ENCODE measurements at regions not wholly inside any gene's neighbourhood (a gene's known extent, or its start where the extent isn't known, plus 50 kb on each side); places are given as distances from the start of the nearest gene placed in this dataset.

GRCh38 chr2:67204349-67204748, 192.8 kb upstream of the ETAA1 start:
- TF ChIP-seq CREB1 (IDR thresholded peaks at IDR 0.05; ENCODE audit: low read depth) (no peak), NFIC (IDR thresholded peaks at IDR 0.05) (no peak)

DNA sequence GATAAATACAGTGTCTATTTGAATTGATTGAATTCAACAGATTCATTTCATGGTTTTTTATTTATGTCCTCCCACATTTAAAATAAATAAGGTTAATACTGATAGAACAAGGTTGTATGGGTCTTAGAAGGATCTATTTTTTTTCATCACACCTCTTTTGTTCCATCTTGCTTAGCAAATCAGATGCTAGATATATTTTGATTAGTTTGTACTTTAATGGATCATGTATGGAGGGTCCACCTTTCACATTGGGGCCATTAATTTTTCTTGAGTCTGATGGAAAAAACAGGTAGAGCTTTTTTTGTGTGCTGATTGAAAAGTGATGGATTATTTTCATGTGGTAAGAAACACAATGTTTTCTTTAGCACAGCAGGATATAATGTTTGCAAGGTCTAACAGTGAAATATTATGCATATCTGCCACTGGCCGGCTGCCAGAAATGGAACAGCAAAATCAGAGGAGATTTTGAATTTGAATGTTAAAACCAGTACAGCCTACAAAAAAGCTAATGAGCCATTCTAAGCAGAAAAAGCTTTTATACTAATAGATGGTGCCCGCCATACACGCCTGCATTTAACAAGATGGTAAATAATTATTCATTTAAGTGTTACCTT, 188.1 kb upstream of the ETAA1 start:
- TF ChIP-seq YY1 (IDR thresholded peaks at IDR 0.05; ENCODE audit: low read depth) (no peak), TEAD4 (IDR thresholded peaks at IDR 0.05) (peak; percentile 16; the same call in 1 of the 2 replicates), EGR1 (IDR thresholded peaks at IDR 0.05) (no peak), TCF12 (IDR thresholded peaks at IDR 0.05; ENCODE audit: low read depth) (no peak), REST (IDR thresholded peaks at IDR 0.05; ENCODE audit: low read depth) (no peak), NFIC (IDR thresholded peaks at IDR 0.05) (peak; percentile 64)

DNA sequence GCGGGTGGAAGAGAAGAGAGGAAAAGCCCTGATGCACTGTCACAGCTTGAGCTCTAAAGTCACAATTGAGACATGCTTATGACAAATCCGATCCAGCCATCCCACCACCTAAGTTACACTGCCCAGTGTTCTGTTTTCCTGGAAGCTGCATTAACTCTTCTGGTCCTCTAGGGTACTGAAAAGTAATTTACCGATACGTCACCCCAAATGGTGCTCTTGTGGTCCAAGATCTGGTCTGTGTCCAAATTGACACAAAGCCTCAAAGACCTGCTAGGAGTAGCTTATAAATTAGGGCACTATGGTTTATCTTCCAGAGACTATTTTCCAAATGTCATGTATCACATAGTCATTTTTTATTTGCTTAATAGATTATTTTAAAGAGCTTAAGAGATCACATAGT, 186.7 kb upstream of the ETAA1 start:
- TF ChIP-seq FOXM1 (IDR thresholded peaks at IDR 0.05; ENCODE audit: borderline replicate concordance, low read depth): no peak
- TF ChIP-seq TCF12 (IDR thresholded peaks at IDR 0.05; ENCODE audit: low read depth): no peak
- TF ChIP-seq EGR1 (IDR thresholded peaks at IDR 0.05): no peak

GRCh38 chr2:67212203-67212602, 184.9 kb upstream of the ETAA1 start:
- no peak for TF ChIP-seq ZBTB7A (IDR thresholded peaks at IDR 0.05; ENCODE audit: low read depth)
- no peak for TF ChIP-seq CREB1 (IDR thresholded peaks at IDR 0.05; ENCODE audit: low read depth)

DNA sequence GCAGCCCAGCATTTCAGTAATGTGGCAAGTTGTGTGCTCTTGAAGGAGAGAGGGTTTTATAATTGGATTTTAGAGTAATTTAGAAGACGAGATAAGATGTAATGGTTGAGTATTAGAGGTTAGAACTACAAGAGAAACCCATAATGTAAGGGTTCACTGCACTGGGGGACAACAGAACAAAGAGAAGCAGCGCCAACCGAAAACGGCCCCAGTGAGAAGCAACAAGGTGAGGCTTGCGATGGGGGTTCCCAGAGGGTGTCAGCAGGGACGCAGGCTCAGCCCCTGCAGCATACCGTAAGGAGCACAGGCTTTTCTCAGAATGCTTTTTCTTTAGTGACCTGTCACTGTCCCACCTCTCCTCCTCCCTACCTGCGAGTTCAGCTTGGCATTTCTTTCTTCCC, 183.9 kb upstream of the ETAA1 start:
- TF ChIP-seq CEBPB (IDR thresholded peaks at IDR 0.05): no peak
- TF ChIP-seq TAF1 (IDR thresholded peaks at IDR 0.05; ENCODE audit: low read depth): no peak
- TF ChIP-seq FOXM1 (IDR thresholded peaks at IDR 0.05; ENCODE audit: borderline replicate concordance, low read depth): no peak
- no peak for TF ChIP-seq EGR1 (IDR thresholded peaks at IDR 0.05)
- TF ChIP-seq CREB1 (IDR thresholded peaks at IDR 0.05; ENCODE audit: low read depth): no peak
- TF ChIP-seq ZBTB7A (IDR thresholded peaks at IDR 0.05; ENCODE audit: low read depth): no peak
- TF ChIP-seq TEAD4 (IDR thresholded peaks at IDR 0.05): no peak
- no peak for TF ChIP-seq EP300 (IDR thresholded peaks at IDR 0.05; ENCODE audit: borderline replicate concordance)
- TF ChIP-seq REST (IDR thresholded peaks at IDR 0.05; ENCODE audit: low read depth): no peak
- no peak for TF ChIP-seq YY1 (IDR thresholded peaks at IDR 0.05; ENCODE audit: low read depth)
- TF ChIP-seq, protein P1, sequence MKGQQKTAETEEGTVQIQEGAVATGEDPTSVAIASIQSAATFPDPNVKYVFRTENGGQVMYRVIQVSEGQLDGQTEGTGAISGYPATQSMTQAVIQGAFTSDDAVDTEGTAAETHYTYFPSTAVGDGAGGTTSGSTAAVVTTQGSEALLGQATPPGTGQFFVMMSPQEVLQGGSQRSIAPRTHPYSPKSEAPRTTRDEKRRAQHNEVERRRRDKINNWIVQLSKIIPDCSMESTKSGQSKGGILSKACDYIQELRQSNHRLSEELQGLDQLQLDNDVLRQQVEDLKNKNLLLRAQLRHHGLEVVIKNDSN (IDR thresholded peaks at IDR 0.05): no peak
- TF ChIP-seq NFIC (IDR thresholded peaks at IDR 0.05): no peak
- no peak for TF ChIP-seq RAD21 (IDR thresholded peaks at IDR 0.05; ENCODE audit: low read depth)
- TF ChIP-seq, protein P2, sequence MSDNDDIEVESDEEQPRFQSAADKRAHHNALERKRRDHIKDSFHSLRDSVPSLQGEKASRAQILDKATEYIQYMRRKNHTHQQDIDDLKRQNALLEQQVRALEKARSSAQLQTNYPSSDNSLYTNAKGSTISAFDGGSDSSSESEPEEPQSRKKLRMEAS (IDR thresholded peaks at IDR 0.05): no peak
- TF ChIP-seq TCF12 (IDR thresholded peaks at IDR 0.05; ENCODE audit: low read depth): no peak

DNA sequence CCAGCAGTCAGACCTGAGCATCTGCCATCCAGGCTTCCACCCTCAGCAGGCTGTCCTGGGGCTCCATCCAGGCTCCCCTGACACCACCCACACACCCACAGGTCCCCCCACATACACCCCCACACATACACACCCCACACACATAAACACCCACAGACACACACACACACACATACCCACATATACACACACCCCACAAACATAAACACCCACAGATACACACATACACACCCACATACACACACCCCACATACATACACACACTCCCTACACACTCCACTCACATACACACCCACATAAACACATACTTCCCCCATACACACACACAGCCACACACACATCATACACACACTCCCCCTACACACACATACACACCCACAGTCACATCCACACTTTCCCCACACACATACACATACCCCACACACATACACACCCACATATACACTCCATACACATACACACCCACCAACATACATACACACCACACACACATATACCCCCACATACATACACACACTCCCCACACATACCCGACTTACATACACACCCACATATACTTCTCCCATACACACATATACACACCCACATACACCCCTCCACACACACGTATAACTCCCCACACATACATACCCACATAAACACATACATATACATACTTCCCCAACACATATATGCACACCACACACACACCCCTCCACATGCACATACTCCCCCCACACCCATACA, 183.3 kb upstream of the ETAA1 start:
- TF ChIP-seq NFIC (IDR thresholded peaks at IDR 0.05) (no peak), TAF1 (IDR thresholded peaks at IDR 0.05; ENCODE audit: low read depth) (no peak)

DNA sequence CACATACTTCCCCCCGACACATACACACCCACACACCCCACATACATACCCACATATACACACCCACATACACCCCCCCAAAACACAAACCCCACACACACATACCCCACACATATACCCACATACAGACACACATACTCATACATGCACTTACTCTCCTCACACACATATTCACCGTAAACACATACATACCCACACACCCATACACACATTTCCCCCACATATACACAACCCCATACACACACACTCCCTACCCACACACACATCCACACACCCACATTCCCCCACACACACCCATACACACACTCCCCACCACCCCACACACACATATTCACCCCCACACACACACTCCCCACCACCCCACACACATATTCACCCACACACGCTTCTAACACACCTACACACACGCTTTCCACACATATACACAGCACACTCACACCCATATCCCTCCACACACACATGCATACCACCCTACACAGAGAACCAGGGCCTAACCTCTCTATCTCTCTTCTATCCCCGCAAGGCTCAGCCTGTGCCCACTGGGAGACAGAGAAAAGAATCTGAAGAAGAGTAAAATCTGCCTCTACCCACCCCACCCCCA, 182.4 kb upstream of the ETAA1 start:
- TF ChIP-seq TAF1 (IDR thresholded peaks at IDR 0.05; ENCODE audit: low read depth) (no peak), REST (IDR thresholded peaks at IDR 0.05; ENCODE audit: low read depth) (no peak), NFIC (IDR thresholded peaks at IDR 0.05) (no peak), FOXM1 (IDR thresholded peaks at IDR 0.05; ENCODE audit: borderline replicate concordance, low read depth) (no peak), ZBTB7A (IDR thresholded peaks at IDR 0.05; ENCODE audit: low read depth) (no peak), EGR1 (IDR thresholded peaks at IDR 0.05) (no peak), YY1 (IDR thresholded peaks at IDR 0.05; ENCODE audit: low read depth) (no peak), EP300 (IDR thresholded peaks at IDR 0.05; ENCODE audit: borderline replicate concordance) (no peak), RAD21 (IDR thresholded peaks at IDR 0.05; ENCODE audit: low read depth) (no peak), CEBPB (IDR thresholded peaks at IDR 0.05) (no peak), TCF12 (IDR thresholded peaks at IDR 0.05; ENCODE audit: low read depth) (no peak), TEAD4 (IDR thresholded peaks at IDR 0.05) (no peak), CREB1 (IDR thresholded peaks at IDR 0.05; ENCODE audit: low read depth) (no peak)
- TF ChIP-seq, protein P2 (IDR thresholded peaks at IDR 0.05): no peak

Measured in Ishikawa (cell line).